B cell (primary cell): ENCODE measurements at regions not wholly inside any gene's neighbourhood (a gene's known extent, or its start where the extent isn't known, plus 50 kb on each side); places are given as distances from the start of the nearest gene placed in this dataset.

ENCODE experiments used
- ATAC-seq: fragments of 200-7000 bp; cut with Tn5 transposase; one replicate; pipeline ENCODE4 v1.10.0; 2021; ENCODE audit warnings: low read depth, mild to moderate bottlenecking, moderate number of reproducible peaks, moderate library complexity
- CTCF ChIA-PET: fragments of 350-600 bp; sonication (Branson Sonifier 250); formaldehyde crosslinking; loops from one replicate; lab custom pipeline; 2021; ENCODE audit warnings: antibody characterized with exemption, inconsistent platforms; lab: Charles Lee
- POLR2A ChIA-PET: fragments of 350-600 bp; sonication (Branson Sonifier 250); formaldehyde crosslinking; loops from one replicate; lab custom pipeline; 2021; ENCODE audit warnings: antibody characterized with exemption; lab: Charles Lee
- DNase-seq: peaks from one replicate; pipeline ENCODE4 v3.0.0; 2013
- H2AFZ ChIP-seq: 2 replicates; pipeline ENCODE4 v1.6.1; 2012; ENCODE audit warnings: mild to moderate bottlenecking, low read depth, low read length; ENCODE audit not compliant: insufficient read depth, poor library complexity, severe bottlenecking
- H3K27ac ChIP-seq, 2 donors: 1 replicate in 1 of 2; 2 replicates in 1 of 2; pipeline ENCODE4 v1.5.1; 2012 to 2013; ENCODE audit warnings: low read length in 2 of 2, mild to moderate bottlenecking in 2 of 2, moderate library complexity in 1 of 2
- H3K27me3 ChIP-seq, 4 experiments: fragments of 200-600 bp in 1 of 4; sonication (generic) in 1 of 4; replicated peaks in 1 of 4; 1 replicate in 2 of 4; 2 replicates in 2 of 4; pipeline versions ENCODE4 v1.6.1 to v1.7.0; 2013 to 2016; ENCODE audit warnings: low read length in 3 of 4, mild to moderate bottlenecking in 2 of 4, mixed read lengths in 1 of 4, moderate library complexity in 1 of 4; ENCODE audit not compliant: insufficient read depth in 4 of 4, control insufficient read depth in 3 of 4; ENCODE audit errors: control extremely low read depth in 1 of 4
- H3K36me3 ChIP-seq, 2 experiments: replicated peaks in 1 of 2; 1 replicate in 1 of 2; 2 replicates in 1 of 2; pipeline versions ENCODE4 v1.6.1 to v1.7.1; 2013; ENCODE audit warnings: low read length in 1 of 2; ENCODE audit not compliant: insufficient read depth in 2 of 2, control insufficient read depth in 1 of 2; ENCODE audit errors: control extremely low read depth in 1 of 2, extremely low read depth in 1 of 2
- H3K4me1 ChIP-seq, 2 donors: fragments of 200-600 bp in 1 of 2; sonication (generic) in 1 of 2; 1 replicate in 1 of 2; 2 replicates in 1 of 2; pipeline versions ENCODE4 v1.5.1 to v1.6.1; 2013 to 2017; ENCODE audit warnings: low read length in 2 of 2; ENCODE audit not compliant: control insufficient read depth in 2 of 2, insufficient read depth in 2 of 2
- H3K4me2 ChIP-seq: replicated peaks from 2 replicates; pipeline ENCODE3; 2012; ENCODE audit warnings: mild to moderate bottlenecking, low read depth, low read length; ENCODE audit not compliant: poor library complexity, severe bottlenecking
- H3K4me3 ChIP-seq, 5 experiments: fragments of 200-600 bp in 1 of 5; sonication (generic) in 1 of 5; 1 replicate in 3 of 5; 2 replicates in 2 of 5; pipeline versions ENCODE4 v1.5.1 to v1.7.0; 2011 to 2016; ENCODE audit warnings: low read length in 4 of 5, mild to moderate bottlenecking in 4 of 5, low read depth in 2 of 5, control low read depth in 1 of 5, moderate library complexity in 1 of 5; ENCODE audit not compliant: insufficient read depth in 1 of 5; ENCODE audit errors: control extremely low read depth in 1 of 5, extremely low read depth in 1 of 5
- H3K79me2 ChIP-seq: fragments of 200-600 bp; sonication (generic); one replicate; pipeline ENCODE4 v1.6.0; 2016; ENCODE audit warnings: low read length; ENCODE audit not compliant: control insufficient read depth, insufficient read depth
- H3K9ac ChIP-seq: fragments of 200-600 bp; sonication (generic); 2 replicates; pipeline ENCODE4 v1.6.1; 2017; ENCODE audit warnings: mild to moderate bottlenecking, low read length, moderate library complexity
- H3K9me3 ChIP-seq, 3 donors: one replicate each; pipeline versions ENCODE4 v1.6.1 to v1.7.1; 2013; ENCODE audit warnings: low read length in 2 of 3; ENCODE audit not compliant: control insufficient read depth in 2 of 3, insufficient read depth in 1 of 3; ENCODE audit errors: control extremely low read depth in 1 of 3
- H4K20me1 ChIP-seq: 2 replicates; pipeline ENCODE4 v1.6.0; 2012; ENCODE audit warnings: mild to moderate bottlenecking, low read length; ENCODE audit not compliant: insufficient read depth, control insufficient read depth, poor library complexity, severe bottlenecking
- H3K27ac Mint-ChIP-seq: one replicate; pipeline ENCODE4 v1.8.0; 2021; ENCODE audit warnings: mixed read lengths
- H3K27me3 Mint-ChIP-seq: one replicate; pipeline ENCODE4 v1.8.0; 2021; ENCODE audit warnings: mixed read lengths
- H3K4me1 Mint-ChIP-seq: one replicate; pipeline ENCODE4 v1.8.0; 2021; ENCODE audit warnings: mixed read lengths
- H3K4me3 Mint-ChIP-seq: one replicate; pipeline ENCODE4 v1.8.0; 2021; ENCODE audit warnings: mixed read lengths
- H3K9me3 Mint-ChIP-seq: one replicate; pipeline ENCODE4 v1.8.0; 2022; ENCODE audit warnings: mixed read lengths; ENCODE audit not compliant: insufficient read depth
- CTCF ChIP-seq: fragments of 200-600 bp; IDR thresholded peaks from one replicate; pipeline ENCODE4 v1.8.0; 2022; ENCODE audit warnings: antibody characterized with exemption, mild to moderate bottlenecking
- EZH2 ChIP-seq: IDR thresholded peaks from 2 replicates; pipeline ENCODE4 v1.6.1; 2012; ENCODE audit warnings: borderline replicate concordance, low read depth, mild to moderate bottlenecking, moderate library complexity, low read length; ENCODE audit not compliant: insufficient read depth, poor library complexity, severe bottlenecking
- WGBS: methylation state at CpG from one replicate; pipeline ENCODE4 v1.1.5; 2013; ENCODE audit warnings: missing lambda C conversion rate; ENCODE audit not compliant: insufficient coverage; 5-methylcytosine and 5-hydroxymethylcytosine counted together
- intact Hi-C: fragments of 100-400 bp; cut with micrococcal nuclease; formaldehyde crosslinking; loops from one replicate; pipeline ENCODE4 v1.10.0; 2022

GRCh38 chr3:29186131-29186599, 94.7 kb upstream of the RBMS3 start:
- DNase-seq (no peak), ATAC-seq (no peak)
- Mint-ChIP-seq H3K9me3 (peaks cover 4% of the 10 kb centered on the region), H3K27ac (no peak overlapping the region), H3K4me1 (no peaks in the 10 kb centered on the region), H3K27me3 (no peaks in the 10 kb centered on the region), H3K4me3 (no peak overlapping the region)
- Histone ChIP-seq H3K79me2 (no peaks in the 10 kb centered on the region), H3K36me3 (no peaks in the 10 kb centered on the region), H3K9me3 (no peaks in the 10 kb centered on the region), H3K27me3 (no peaks in the 10 kb centered on the region), H3K9ac (no peak overlapping the region), H2AFZ (no peak overlapping the region), H3K27ac (no peak overlapping the region), H3K4me3 (no peak overlapping the region), H4K20me1 (no peaks in the 10 kb centered on the region), H3K4me1 (no peaks in the 10 kb centered on the region), H3K4me2 (no peak overlapping the region)
- intact Hi-C loops: no loop called here
- 100% methylated on average over 1 of the region's 1 CpG for WGBS
- TF ChIP-seq CTCF (no peak), EZH2 (no peak)
- ChIA-PET POLR2A (no interaction called here), CTCF (no interaction called here)

- H4K20me1 ChIP-seq: no peaks in the 10 kb centered on the region
- H3K4me3 Mint-ChIP-seq: no peak overlapping the region
- no CpG with 5 or more reads among the region's 3 CpGs for WGBS
Observed at GRCh38 chr3:29186982-29187725, 93.7 kb upstream of the RBMS3 start.

More at GRCh38 chr3:29186982-29187725, 93.7 kb upstream of the RBMS3 start:
- Histone ChIP-seq H3K27me3 (no peaks in the 10 kb centered on the region), H3K4me2 (no peak overlapping the region), H3K4me1 (no peaks in the 10 kb centered on the region), H3K4me3 (no peak overlapping the region), H3K79me2 (no peaks in the 10 kb centered on the region), H2AFZ (no peak overlapping the region), H3K9me3 (no peaks in the 10 kb centered on the region), H3K27ac (no peak overlapping the region), H3K9ac (no peak overlapping the region), H3K36me3 (no peaks in the 10 kb centered on the region)
- POLR2A ChIA-PET: no interaction called here
- no peaks in the 10 kb centered on the region for H3K4me1 Mint-ChIP-seq
- TF ChIP-seq EZH2 (no peak), CTCF (no peak)
- intact Hi-C loops: no loop called here
- no peaks in the 10 kb centered on the region for H3K27me3 Mint-ChIP-seq
- ATAC-seq (no peak), DNase-seq (no peak)
- no peak overlapping the region for H3K27ac Mint-ChIP-seq
- CTCF ChIA-PET: no interaction called here
- peaks cover 5% of the 10 kb centered on the region for H3K9me3 Mint-ChIP-seq
